ENCODE measurements at regions not wholly inside any gene's neighbourhood (a gene's known extent, or its start where the extent isn't known, plus 50 kb on each side); places are given as distances from the start of the nearest gene placed in this dataset.

GRCh38 chr2:128783193-128783671, 464.6 kb upstream of the HS6ST1 start:
- TF ChIP-seq POLR2A (IDR thresholded peaks at IDR 0.05; ENCODE audit: low read depth, low read length): no peak
- TF ChIP-seq TAF1 (IDR thresholded peaks at IDR 0.05; ENCODE audit: low read depth, low read length): no peak
